AG09309 (cell line): ENCODE measurements at regions not wholly inside any gene's neighbourhood (a gene's known extent, or its start where the extent isn't known, plus 50 kb on each side); places are given as distances from the start of the nearest gene placed in this dataset.

ENCODE experiments used
- DNase-seq: peaks from one replicate; pipeline ENCODE4 v3.0.0-alpha.2; 2010; ENCODE audit warnings: low read depth
- H3K4me3 ChIP-seq: 2 replicates; pipeline ENCODE4 v1.5.1; 2011; ENCODE audit warnings: mild to moderate bottlenecking, low read depth, low read length, moderate library complexity; ENCODE audit not compliant: control insufficient read depth
- TF ChIP-seq, protein P1 (sequence below): IDR thresholded peaks from 2 replicates; pipeline ENCODE4 v1.5.1; 2011; ENCODE audit warnings: mild to moderate bottlenecking, low read depth, low read length, inconsistent platforms; ENCODE audit not compliant: insufficient read depth, control insufficient read depth; ENCODE audit errors: missing control alignments

GRCh38 chr6:155853011-155853410 is 397.4 kb upstream of the NOX3 start:
- H3K4me3 ChIP-seq, result no peak overlapping the region
- TF ChIP-seq, protein P1, sequence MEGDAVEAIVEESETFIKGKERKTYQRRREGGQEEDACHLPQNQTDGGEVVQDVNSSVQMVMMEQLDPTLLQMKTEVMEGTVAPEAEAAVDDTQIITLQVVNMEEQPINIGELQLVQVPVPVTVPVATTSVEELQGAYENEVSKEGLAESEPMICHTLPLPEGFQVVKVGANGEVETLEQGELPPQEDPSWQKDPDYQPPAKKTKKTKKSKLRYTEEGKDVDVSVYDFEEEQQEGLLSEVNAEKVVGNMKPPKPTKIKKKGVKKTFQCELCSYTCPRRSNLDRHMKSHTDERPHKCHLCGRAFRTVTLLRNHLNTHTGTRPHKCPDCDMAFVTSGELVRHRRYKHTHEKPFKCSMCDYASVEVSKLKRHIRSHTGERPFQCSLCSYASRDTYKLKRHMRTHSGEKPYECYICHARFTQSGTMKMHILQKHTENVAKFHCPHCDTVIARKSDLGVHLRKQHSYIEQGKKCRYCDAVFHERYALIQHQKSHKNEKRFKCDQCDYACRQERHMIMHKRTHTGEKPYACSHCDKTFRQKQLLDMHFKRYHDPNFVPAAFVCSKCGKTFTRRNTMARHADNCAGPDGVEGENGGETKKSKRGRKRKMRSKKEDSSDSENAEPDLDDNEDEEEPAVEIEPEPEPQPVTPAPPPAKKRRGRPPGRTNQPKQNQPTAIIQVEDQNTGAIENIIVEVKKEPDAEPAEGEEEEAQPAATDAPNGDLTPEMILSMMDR, result no peak
- DNase-seq, result no peak

- DNase-seq, result no peak
- no peak overlapping the region for H3K4me3 ChIP-seq
- TF ChIP-seq, protein P1, result no peak
Measured at GRCh38 chr6:155850408-155850841, 394.8 kb upstream of the NOX3 start.

GRCh38 chr6:155847711-155848110 is 392.1 kb upstream of the NOX3 start:
- no peak for DNase-seq
- no peak overlapping the region for H3K4me3 ChIP-seq
- TF ChIP-seq, protein P1, result no peak

DNA sequence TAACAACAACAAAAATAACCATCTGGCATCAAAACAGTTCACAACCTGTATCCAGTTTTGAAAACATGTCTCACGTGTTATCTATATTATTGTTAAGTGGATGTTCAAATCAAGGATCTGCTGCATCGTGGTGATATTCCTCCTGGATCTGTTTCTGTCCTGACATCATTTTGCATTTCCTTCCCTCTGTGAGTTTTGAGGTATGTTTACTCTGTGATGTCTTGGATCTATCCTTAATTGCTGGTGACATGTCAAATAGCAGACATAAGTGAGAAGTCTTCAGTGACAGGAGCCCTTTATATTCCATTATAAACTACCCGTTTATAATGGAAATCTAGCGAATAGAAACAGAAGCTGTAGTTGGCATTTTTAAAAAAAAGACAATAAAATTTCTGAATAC is 381.8 kb upstream of the NOX3 start:
- TF ChIP-seq, protein P1, result no peak
- no peak for DNase-seq
- no peak overlapping the region for H3K4me3 ChIP-seq

GRCh38 chr6:155832596-155832995 is 377.0 kb upstream of the NOX3 start:
- TF ChIP-seq, protein P1, result no peak
- no peak for DNase-seq
- no peak overlapping the region for H3K4me3 ChIP-seq

DNA sequence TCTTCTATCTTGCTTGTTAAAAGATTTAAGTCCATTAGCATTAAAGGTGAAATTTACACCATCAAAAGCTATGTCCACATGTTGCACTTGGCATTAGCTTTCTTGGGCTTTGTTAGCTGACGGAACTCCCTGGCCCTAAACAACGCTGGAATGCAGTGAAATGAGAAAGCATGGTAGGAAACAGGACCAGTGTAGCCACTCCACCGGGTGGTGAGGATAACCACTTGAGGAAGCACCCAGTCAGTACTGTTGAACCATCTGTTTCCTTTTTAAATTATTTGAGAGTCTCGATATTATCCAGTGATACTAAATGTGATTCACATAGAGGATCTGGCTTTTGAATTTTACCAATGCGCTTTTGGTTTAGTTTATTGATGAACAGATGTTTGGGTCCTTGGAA is 374.9 kb upstream of the NOX3 start:
- TF ChIP-seq, protein P1, result no peak
- DNase-seq, result no peak
- H3K4me3 ChIP-seq, result no peak overlapping the region

DNA sequence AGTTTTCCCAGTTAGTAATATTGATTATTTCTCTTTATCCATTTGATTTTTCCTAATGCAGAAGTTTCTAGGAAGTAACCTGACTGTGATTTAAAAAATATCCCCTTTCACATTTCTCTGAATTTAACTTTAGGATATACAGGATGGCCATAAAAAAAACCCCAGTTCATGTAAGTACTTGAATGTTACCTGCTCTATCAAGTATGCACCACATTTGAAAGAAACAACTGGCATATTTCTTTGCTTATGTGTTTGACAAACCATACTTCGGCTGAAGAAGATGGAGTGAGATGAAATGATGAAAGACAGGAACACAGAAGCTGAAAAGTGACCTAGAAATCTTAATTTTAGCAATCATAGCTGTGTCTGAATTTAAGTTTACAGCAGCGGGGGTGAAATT is 374.0 kb upstream of the NOX3 start:
- H3K4me3 ChIP-seq, result no peak overlapping the region
- DNase-seq, result no peak
- TF ChIP-seq, protein P1, result no peak
